Suprapubic skin (tissue), 3 donors: ENCODE measurements at regions not wholly inside any gene's neighbourhood (a gene's known extent, or its start where the extent isn't known, plus 50 kb on each side); places are given as distances from the start of the nearest gene placed in this dataset.

ENCODE experiments used
- POLR2A ChIP-seq, 2 donors: fragments of 450-650 bp; IDR thresholded peaks; one replicate each; pipeline ENCODE4 v1.6.1; 2017; ENCODE audit warnings: antibody characterized with exemption in 2 of 2, mild to moderate bottlenecking in 2 of 2, moderate library complexity in 2 of 2
- TF ChIP-seq, protein P1 (sequence below), 2 donors: fragments of 200-600 bp in 1 of 2; fragments of 450-650 bp in 1 of 2; sonication (generic) in 1 of 2; IDR thresholded peaks; one replicate each; pipeline ENCODE4 v1.5.1; 2016 to 2019; ENCODE audit warnings: antibody characterized with exemption in 2 of 2, mild to moderate bottlenecking in 1 of 2, moderate library complexity in 1 of 2

DNA sequence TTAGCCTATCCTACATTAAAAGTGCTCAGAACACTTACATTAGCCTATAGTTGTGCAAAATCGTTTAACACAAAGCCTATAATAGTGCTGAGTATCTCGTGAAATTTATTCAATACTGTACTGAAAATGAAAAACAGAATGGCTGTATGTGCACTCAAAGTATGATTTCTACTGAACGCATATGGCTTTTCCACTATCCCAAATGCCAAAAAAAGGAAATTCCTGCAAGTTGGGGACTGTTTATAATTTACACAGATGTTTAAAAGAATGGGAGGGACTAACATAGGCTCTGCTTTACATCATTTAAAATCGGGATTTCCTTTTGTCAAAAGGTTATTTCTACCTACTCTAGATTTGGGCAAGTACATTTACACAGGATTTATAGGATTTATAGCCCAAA is 101.4 kb upstream of the PELI1 start:
- TF ChIP-seq, protein P1, sequence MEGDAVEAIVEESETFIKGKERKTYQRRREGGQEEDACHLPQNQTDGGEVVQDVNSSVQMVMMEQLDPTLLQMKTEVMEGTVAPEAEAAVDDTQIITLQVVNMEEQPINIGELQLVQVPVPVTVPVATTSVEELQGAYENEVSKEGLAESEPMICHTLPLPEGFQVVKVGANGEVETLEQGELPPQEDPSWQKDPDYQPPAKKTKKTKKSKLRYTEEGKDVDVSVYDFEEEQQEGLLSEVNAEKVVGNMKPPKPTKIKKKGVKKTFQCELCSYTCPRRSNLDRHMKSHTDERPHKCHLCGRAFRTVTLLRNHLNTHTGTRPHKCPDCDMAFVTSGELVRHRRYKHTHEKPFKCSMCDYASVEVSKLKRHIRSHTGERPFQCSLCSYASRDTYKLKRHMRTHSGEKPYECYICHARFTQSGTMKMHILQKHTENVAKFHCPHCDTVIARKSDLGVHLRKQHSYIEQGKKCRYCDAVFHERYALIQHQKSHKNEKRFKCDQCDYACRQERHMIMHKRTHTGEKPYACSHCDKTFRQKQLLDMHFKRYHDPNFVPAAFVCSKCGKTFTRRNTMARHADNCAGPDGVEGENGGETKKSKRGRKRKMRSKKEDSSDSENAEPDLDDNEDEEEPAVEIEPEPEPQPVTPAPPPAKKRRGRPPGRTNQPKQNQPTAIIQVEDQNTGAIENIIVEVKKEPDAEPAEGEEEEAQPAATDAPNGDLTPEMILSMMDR (IDR thresholded peaks at IDR 0.05) = no peak
- TF ChIP-seq POLR2A (IDR thresholded peaks at IDR 0.05) = no peak
